Adrenal gland (tissue), 5 donors: ENCODE measurements at regions not wholly inside any gene's neighbourhood (a gene's known extent, or its start where the extent isn't known, plus 50 kb on each side); places are given as distances from the start of the nearest gene placed in this dataset.

Source experiments
- POLR2A ChIP-seq, 2 donors: fragments of 450-650 bp; IDR thresholded peaks; one replicate each; pipeline ENCODE4 v1.6.1; 2017; ENCODE audit warnings: antibody characterized with exemption in 2 of 2, mild to moderate bottlenecking in 2 of 2, moderate library complexity in 1 of 2
- TF ChIP-seq, protein P1 (sequence below), 6 experiments: fragments of 450-650 bp in 4 of 6; fragments of 200-600 bp in 2 of 6; sonication (generic) in 1 of 6; IDR thresholded peaks; 1 replicate in 5 of 6; 2 replicates in 1 of 6; pipeline versions ENCODE4 v1.5.1 to v1.8.0; 2016 to 2021; ENCODE audit warnings: antibody characterized with exemption in 6 of 6, mild to moderate bottlenecking in 2 of 6, moderate library complexity in 1 of 6
- donor health status: DM: no; HTN: no; CAD: no.

DNA sequence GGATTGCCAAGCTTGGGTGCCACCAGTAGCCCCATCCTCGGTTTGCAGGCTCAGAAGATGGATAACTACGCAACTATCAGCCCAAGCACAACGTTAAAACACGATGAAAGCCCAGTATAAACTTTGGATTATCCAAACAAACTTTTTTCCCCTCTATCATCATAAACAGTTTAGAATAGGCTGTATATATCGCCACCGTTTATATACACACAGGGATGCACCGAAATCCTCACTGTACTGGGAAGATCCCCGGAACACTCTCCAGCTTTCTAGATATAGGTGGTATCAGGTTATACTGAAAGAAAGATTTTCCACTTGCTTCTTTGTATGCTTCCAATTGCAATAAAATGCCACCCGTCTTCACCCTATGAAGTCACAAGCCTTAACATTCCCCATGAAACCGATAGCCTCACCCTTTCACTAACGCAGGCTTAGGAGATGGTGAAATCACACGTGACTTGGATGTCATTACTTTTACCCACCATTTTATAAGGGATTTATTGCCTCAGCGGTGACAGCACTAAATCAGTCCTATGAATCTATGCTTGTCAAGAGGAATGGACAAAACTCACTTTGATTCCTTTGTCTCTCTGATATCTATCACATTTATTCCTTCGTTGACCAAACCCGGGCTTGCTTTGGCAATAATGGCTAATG is 207.6 kb upstream of the FOXN3 start:
- TF ChIP-seq, protein P1, sequence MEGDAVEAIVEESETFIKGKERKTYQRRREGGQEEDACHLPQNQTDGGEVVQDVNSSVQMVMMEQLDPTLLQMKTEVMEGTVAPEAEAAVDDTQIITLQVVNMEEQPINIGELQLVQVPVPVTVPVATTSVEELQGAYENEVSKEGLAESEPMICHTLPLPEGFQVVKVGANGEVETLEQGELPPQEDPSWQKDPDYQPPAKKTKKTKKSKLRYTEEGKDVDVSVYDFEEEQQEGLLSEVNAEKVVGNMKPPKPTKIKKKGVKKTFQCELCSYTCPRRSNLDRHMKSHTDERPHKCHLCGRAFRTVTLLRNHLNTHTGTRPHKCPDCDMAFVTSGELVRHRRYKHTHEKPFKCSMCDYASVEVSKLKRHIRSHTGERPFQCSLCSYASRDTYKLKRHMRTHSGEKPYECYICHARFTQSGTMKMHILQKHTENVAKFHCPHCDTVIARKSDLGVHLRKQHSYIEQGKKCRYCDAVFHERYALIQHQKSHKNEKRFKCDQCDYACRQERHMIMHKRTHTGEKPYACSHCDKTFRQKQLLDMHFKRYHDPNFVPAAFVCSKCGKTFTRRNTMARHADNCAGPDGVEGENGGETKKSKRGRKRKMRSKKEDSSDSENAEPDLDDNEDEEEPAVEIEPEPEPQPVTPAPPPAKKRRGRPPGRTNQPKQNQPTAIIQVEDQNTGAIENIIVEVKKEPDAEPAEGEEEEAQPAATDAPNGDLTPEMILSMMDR (IDR thresholded peaks at IDR 0.05) = no peak
- no peak for TF ChIP-seq POLR2A (IDR thresholded peaks at IDR 0.05)
